ENCODE measurements at regions not wholly inside any gene's neighbourhood (a gene's known extent, or its start where the extent isn't known, plus 50 kb on each side); places are given as distances from the start of the nearest gene placed in this dataset.

- Histone ChIP-seq H3F3A (ENCODE audit: insufficient read depth, low read length) (no peaks in the 10 kb centered on the region), H3K9me3 (ENCODE audit: low read length) (no peaks in the 10 kb centered on the region), H3K9me2 (ENCODE audit: low read depth, low read length) (no peaks in the 10 kb centered on the region), H3K4me2 (ENCODE audit: low read length) (no peak overlapping the region), H3K36me3 (ENCODE audit: insufficient read depth, low read length) (no peaks in the 10 kb centered on the region), H3K4me3 (ENCODE audit: low read depth, low read length, poor library complexity, severe bottlenecking) (no peak overlapping the region), H3K27ac (ENCODE audit: low read depth, low read length, poor library complexity, severe bottlenecking) (no peak overlapping the region), H3K9ac (ENCODE audit: low read length) (no peak overlapping the region), H3K79me2 (ENCODE audit: insufficient read depth, low read length) (no peaks in the 10 kb centered on the region), H2AFZ (ENCODE audit: low read length) (no peak overlapping the region), H4K20me1 (ENCODE audit: insufficient read depth, low read length) (no peaks in the 10 kb centered on the region), H3K27me3 (ENCODE audit: insufficient read depth, low read length) (no peaks in the 10 kb centered on the region), H3K4me1 (ENCODE audit: insufficient read depth, low read length, severe bottlenecking) (no peaks in the 10 kb centered on the region)
- TF ChIP-seq EZH2 (IDR thresholded peaks at IDR 0.05; ENCODE audit: borderline replicate concordance, low read length), result no peak
- no peak for TF ChIP-seq CTCF (IDR thresholded peaks at IDR 0.05; ENCODE audit: low read length)
Measured at GRCh38 chr12:115070313-115070712, 386.3 kb upstream of the TBX3 start.

- Histone ChIP-seq H3K9ac (ENCODE audit: low read length) (no peak overlapping the region), H3K9me3 (ENCODE audit: low read length) (no peaks in the 10 kb centered on the region), H3K27me3 (ENCODE audit: insufficient read depth, low read length) (no peaks in the 10 kb centered on the region), H2AFZ (ENCODE audit: low read length) (no peak overlapping the region), H3F3A (ENCODE audit: insufficient read depth, low read length) (no peaks in the 10 kb centered on the region), H4K20me1 (ENCODE audit: insufficient read depth, low read length) (no peaks in the 10 kb centered on the region), H3K4me2 (ENCODE audit: low read length) (no peak overlapping the region), H3K4me3 (ENCODE audit: low read depth, low read length, poor library complexity, severe bottlenecking) (no peak overlapping the region), H3K36me3 (ENCODE audit: insufficient read depth, low read length) (no peaks in the 10 kb centered on the region), H3K27ac (ENCODE audit: low read depth, low read length, poor library complexity, severe bottlenecking) (no peak overlapping the region), H3K4me1 (ENCODE audit: insufficient read depth, low read length, severe bottlenecking) (no peaks in the 10 kb centered on the region), H3K79me2 (ENCODE audit: insufficient read depth, low read length) (no peaks in the 10 kb centered on the region), H3K9me2 (ENCODE audit: low read depth, low read length) (no peaks in the 10 kb centered on the region)
- TF ChIP-seq EZH2 (IDR thresholded peaks at IDR 0.05; ENCODE audit: borderline replicate concordance, low read length) (no peak), CTCF (IDR thresholded peaks at IDR 0.05; ENCODE audit: low read length) (no peak)
Measured at GRCh38 chr12:115064296-115064695, 380.3 kb upstream of the TBX3 start.

GRCh38 chr12:115062741-115063140 is 378.8 kb upstream of the TBX3 start:
- H3K9ac ChIP-seq (ENCODE audit: low read length), result no peak overlapping the region

More at GRCh38 chr12:115062741-115063140, 378.8 kb upstream of the TBX3 start:
- Histone ChIP-seq H3K27ac (ENCODE audit: low read depth, low read length, poor library complexity, severe bottlenecking) (no peak overlapping the region), H3F3A (ENCODE audit: insufficient read depth, low read length) (no peaks in the 10 kb centered on the region), H4K20me1 (ENCODE audit: insufficient read depth, low read length) (no peaks in the 10 kb centered on the region), H3K27me3 (ENCODE audit: insufficient read depth, low read length) (no peaks in the 10 kb centered on the region), H3K4me2 (ENCODE audit: low read length) (no peak overlapping the region), H3K4me3 (ENCODE audit: low read depth, low read length, poor library complexity, severe bottlenecking) (no peak overlapping the region), H3K9me2 (ENCODE audit: low read depth, low read length) (no peaks in the 10 kb centered on the region), H2AFZ (ENCODE audit: low read length) (no peak overlapping the region), H3K36me3 (ENCODE audit: insufficient read depth, low read length) (no peaks in the 10 kb centered on the region), H3K4me1 (ENCODE audit: insufficient read depth, low read length, severe bottlenecking) (no peaks in the 10 kb centered on the region), H3K9me3 (ENCODE audit: low read length) (no peaks in the 10 kb centered on the region), H3K79me2 (ENCODE audit: insufficient read depth, low read length) (no peaks in the 10 kb centered on the region)
- TF ChIP-seq EZH2 (IDR thresholded peaks at IDR 0.05; ENCODE audit: borderline replicate concordance, low read length), result no peak
- TF ChIP-seq CTCF (IDR thresholded peaks at IDR 0.05; ENCODE audit: low read length), result no peak

All from OCI-LY1 (cell line).